ENCODE measurements at regions not wholly inside any gene's neighbourhood (a gene's known extent, or its start where the extent isn't known, plus 50 kb on each side); places are given as distances from the start of the nearest gene placed in this dataset.
A peak's percentile ranks its signal among the peaks of the same experiment; 100 is the strongest.

DNA sequence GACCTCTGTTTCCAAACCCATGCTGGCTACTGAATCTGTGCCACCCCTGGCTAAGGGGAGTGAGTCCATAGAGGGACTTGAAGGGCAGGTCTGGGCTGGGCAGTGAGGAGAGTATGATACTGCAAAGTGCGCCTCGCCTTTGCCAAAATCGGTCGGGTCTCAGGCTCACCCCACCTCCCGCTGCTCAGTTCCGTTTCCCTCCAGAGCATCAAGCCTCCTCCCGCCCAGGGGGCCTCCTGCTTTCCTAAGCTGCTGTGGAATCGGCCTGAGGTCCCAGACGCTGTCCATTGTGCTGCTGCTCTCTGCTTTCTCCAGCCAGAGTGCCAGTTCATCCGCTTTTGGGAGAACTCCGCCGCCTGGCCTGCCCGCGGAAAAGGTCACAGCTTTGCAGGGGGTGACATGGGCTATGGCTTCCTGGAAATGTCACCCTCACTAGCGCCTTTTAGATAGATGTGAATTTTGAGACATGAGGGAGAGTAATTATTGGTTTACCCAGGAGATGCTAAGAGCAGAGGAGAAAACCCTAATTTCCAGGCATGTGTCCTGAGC is 1418.4 kb downstream of the UQCRFS1 start:
- peaks cover 34% of the 10 kb centered on the region for H3K36me3 Mint-ChIP-seq (ENCODE audit: low read depth)
- TF ChIP-seq CTCF (IDR thresholded peaks at IDR 0.05), result no peak
- no peaks in the 10 kb centered on the region for H3K27me3 Mint-ChIP-seq
- ATAC-seq, result no peak
- POLR2A ChIA-PET, result interaction anchor here (0.9 to 1.7 kb wide), 2 partner anchors 12 to 675 kb away, joined by 3 to 7 read pairs; no protein-coding TSS in a partner anchor
- intact Hi-C loops (cut with micrococcal nuclease), result no loop called here
- DNase-seq, result peak; percentile 24
- peaks cover 30% of the 10 kb centered on the region for H3K4me1 Mint-ChIP-seq (ENCODE audit: low read depth)
- peak overlapping the region; percentile 95 for H3K4me3 Mint-ChIP-seq
- peak overlapping the region; percentile 99 for H3K27ac Mint-ChIP-seq
- no peaks in the 10 kb centered on the region for H3K9me3 Mint-ChIP-seq
- CTCF ChIA-PET, result interaction anchor here (0.9 kb wide), 1 partner anchor 8 kb away, joined by 4 read pairs; no protein-coding TSS in a partner anchor

DNA sequence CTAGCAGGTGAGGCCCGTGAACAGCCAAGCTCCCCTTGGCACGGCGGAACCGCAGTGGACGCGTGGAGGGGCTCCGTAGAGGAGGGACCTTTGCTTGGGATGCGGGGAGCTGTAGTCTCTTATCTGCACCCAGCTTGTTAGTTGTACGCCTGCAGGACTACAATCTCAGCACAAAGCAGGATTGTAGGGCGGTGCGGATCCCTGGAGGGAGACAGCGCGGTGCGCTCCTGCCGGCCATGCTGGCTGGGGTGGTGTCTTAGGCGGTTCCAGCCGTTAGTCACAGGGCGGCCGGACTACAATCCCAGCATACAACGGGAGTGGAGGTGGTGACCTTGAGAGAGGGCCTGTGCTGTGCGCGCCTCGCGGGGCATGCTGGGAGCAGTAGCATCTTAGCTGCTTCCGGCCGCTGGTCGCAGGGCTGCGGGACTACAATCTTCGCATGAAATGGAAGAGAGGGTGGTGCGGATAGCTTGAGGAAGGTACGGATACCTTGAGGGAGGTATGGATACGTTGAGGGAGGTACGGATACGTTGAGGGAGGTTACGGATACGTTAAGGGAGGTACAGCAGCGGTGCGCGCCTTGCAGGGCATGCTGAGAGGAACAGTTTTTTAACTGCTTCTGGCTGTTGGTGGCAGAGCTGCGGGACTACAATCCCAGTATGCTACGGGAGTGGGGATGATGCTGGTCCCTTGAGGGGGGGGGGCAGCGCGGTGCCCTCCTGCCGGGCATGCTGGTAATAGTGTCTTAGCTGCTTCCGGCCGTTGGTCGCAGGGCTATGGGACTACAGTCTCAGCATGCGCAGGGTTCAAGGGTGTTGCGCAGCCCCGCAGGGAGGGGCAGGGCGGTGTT is 1419.1 kb downstream of the UQCRFS1 start:
- intact Hi-C loops (cut with micrococcal nuclease), result no loop called here
- POLR2A ChIA-PET, result interaction anchor here (0.8 to 1.7 kb wide), 4 partner anchors 9 to 675 kb away, joined by 3 to 7 read pairs (median 4); no protein-coding TSS in a partner anchor
- peaks cover 27% of the 10 kb centered on the region for H3K4me1 Mint-ChIP-seq (ENCODE audit: low read depth)

DNA sequence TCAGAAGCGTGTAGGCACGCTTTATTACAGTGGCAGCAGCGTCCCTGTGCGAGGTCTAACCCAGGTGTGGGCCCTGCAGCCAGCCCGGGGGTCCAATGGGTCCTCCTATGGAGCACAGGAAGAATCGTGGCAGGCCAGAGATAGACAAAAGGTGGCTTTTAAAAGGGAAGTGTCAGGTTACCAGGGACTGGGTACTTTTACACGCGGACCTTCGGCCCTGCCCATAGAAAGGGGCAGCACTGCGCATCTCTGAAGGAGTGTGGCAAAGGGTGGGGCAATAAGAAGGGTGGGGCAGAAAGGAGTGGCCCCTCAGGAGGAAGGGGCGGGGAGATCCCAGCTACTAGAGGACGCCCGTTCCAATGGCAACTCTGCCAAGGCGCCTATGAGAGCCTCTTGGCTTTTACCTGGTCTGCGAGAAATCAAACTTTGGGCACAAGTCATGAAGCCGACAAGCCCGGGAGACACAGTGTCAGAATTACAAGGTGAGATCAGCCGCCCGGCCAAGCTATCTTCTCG is 1419.8 kb downstream of the UQCRFS1 start:
- no peak for TF ChIP-seq CTCF (IDR thresholded peaks at IDR 0.05)
- Mint-ChIP-seq H3K36me3 (ENCODE audit: low read depth) (peaks cover 28% of the 10 kb centered on the region), H3K27me3 (no peaks in the 10 kb centered on the region), H3K27ac (peak overlapping the region; percentile 99), H3K9me3 (no peaks in the 10 kb centered on the region), H3K4me1 (ENCODE audit: low read depth) (peaks cover 27% of the 10 kb centered on the region), H3K4me3 (peak overlapping the region; percentile 95)
- ChIA-PET POLR2A (interaction anchor here (0.8 to 1.7 kb wide), 4 partner anchors 10 to 676 kb away, joined by 3 to 7 read pairs (median 4); no protein-coding TSS in a partner anchor), CTCF (interaction anchor here (0.8 kb wide), 1 partner anchor 10 kb away, joined by 3 read pairs; no protein-coding TSS in a partner anchor)
- intact Hi-C loops (cut with micrococcal nuclease), result no loop called here
- DNase-seq (peak; percentile 87), ATAC-seq (peak; percentile 84)

More for the DNA sequence above, 1419.1 kb downstream of the UQCRFS1 start:
- DNase-seq (peak; percentile 96), ATAC-seq (peak; percentile 94)
- Mint-ChIP-seq H3K9me3 (no peaks in the 10 kb centered on the region), H3K4me3 (peak overlapping the region; percentile 95), H3K27ac (peak overlapping the region; percentile 99), H3K27me3 (no peaks in the 10 kb centered on the region), H3K36me3 (ENCODE audit: low read depth) (peaks cover 29% of the 10 kb centered on the region)
- TF ChIP-seq CTCF (IDR thresholded peaks at IDR 0.05), result no peak
- CTCF ChIA-PET, result interaction anchor here (0.8 to 0.9 kb wide), 2 partner anchors 9 to 11 kb away, joined by 3 to 4 read pairs; no protein-coding TSS in a partner anchor

DNA sequence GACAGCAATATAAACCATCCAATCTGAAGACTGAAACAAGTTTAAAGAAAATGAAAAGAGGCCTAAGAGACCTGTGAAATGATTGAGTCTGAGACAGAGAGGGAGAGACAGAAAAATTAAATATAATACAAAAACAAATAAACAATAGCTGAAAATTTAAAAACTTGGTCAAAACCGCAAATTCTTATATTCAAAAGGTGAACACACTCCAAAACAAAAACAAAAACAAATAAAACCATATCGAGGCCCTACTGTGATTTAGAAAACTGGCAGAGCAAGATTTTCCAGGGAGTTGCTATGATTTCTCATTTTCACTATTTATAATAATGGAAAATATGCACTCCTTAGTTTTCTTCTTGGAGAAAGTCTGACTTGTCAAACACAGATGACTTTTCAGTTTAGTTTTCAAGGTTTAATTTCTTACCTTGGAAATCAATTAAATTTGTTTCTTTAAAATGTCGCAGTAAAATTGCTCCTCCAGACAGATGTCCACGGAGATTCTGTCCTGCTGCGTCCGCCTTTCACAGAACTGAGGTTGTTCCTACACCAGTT is 1420.3 kb downstream of the UQCRFS1 start:
- ChIA-PET CTCF (no interaction called here), POLR2A (interaction anchor here (0.8 to 1.3 kb wide), 2 partner anchors 11 to 538 kb away, joined by 3 to 4 read pairs; no protein-coding TSS in a partner anchor)
- peaks cover 29% of the 10 kb centered on the region for H3K4me1 Mint-ChIP-seq (ENCODE audit: low read depth)

More for the DNA sequence above, 1420.3 kb downstream of the UQCRFS1 start:
- H3K27ac Mint-ChIP-seq, result peak overlapping the region; percentile 99
- peak overlapping the region; percentile 95 for H3K4me3 Mint-ChIP-seq
- ATAC-seq, result no peak
- intact Hi-C loops (cut with micrococcal nuclease), result no loop called here
- TF ChIP-seq CTCF (IDR thresholded peaks at IDR 0.05), result no peak
- H3K9me3 Mint-ChIP-seq, result no peaks in the 10 kb centered on the region
- no peaks in the 10 kb centered on the region for H3K27me3 Mint-ChIP-seq
- H3K36me3 Mint-ChIP-seq (ENCODE audit: low read depth), result peaks cover 27% of the 10 kb centered on the region
- no peak for DNase-seq

All from activated CD8-positive, alpha-beta T cell treated with anti-CD3 and anti-CD28 coated beads for 36 hours (primary cell).